ENCODE measurements at regions not wholly inside any gene's neighbourhood (a gene's known extent, or its start where the extent isn't known, plus 50 kb on each side); places are given as distances from the start of the nearest gene placed in this dataset.
"Not testable (repeated sequence)": the region's sequence is repeated elsewhere in the genome, so short reads cannot be mapped to it uniquely, and the experiment has no call there.

GRCh38 chr6:150521482-150521881, 78.2 kb upstream of the PLEKHG1 start (continued):
- no peak for TF ChIP-seq REST (IDR thresholded peaks at IDR 0.05; ENCODE audit: low read depth, low read length)

GRCh38 chr6:150523216-150523615, 76.5 kb upstream of the PLEKHG1 start:
- H3K4me3 ChIP-seq (ENCODE audit: low read depth in 2 of 2, low read length in 1 of 2); POLR2A ChIA-PET; H3K9ac ChIP-seq; CTCF ChIA-PET; H3K4me1 ChIP-seq (ENCODE audit: control insufficient read depth in 1 of 2, insufficient read depth in 2 of 2, low read depth in 1 of 2, low read length in 1 of 2); DNase-seq; H3F3A ChIP-seq (replicated peaks; ENCODE audit: insufficient read depth); H3K36me3 ChIP-seq (replicated peaks in 1 of 2; ENCODE audit: control insufficient read depth in 1 of 2, insufficient read depth in 2 of 2, low read length in 1 of 2); H4K20me1 ChIP-seq (ENCODE audit: insufficient read depth); H3K9me2 ChIP-seq; H3K9me3 ChIP-seq; H2AFZ ChIP-seq (ENCODE audit: low read depth); H3K4me2 ChIP-seq; H3K27ac ChIP-seq (ENCODE audit: low read depth in 2 of 2, low read length in 1 of 2); H3K79me2 ChIP-seq (ENCODE audit: insufficient read depth); H3K27me3 ChIP-seq (ENCODE audit: insufficient read depth): not testable (repeated sequence)
- WGBS (ENCODE audit: low lambda C conversion rate), result 15% methylated on average over 3 of the region's 3 CpGs

GRCh38 chr6:150525300-150525699, 74.4 kb upstream of the PLEKHG1 start:
- TF ChIP-seq TEAD4 (IDR thresholded peaks at IDR 0.05; ENCODE audit: borderline replicate concordance, insufficient read depth), result no peak
- TF ChIP-seq MAX (IDR thresholded peaks at IDR 0.05; ENCODE audit: low read depth), result no peak
- no peak for TF ChIP-seq EP300 (IDR thresholded peaks at IDR 0.05; ENCODE audit: borderline replicate concordance in 1 of 2, low read depth in 1 of 2, low read length in 1 of 2)
- TF ChIP-seq NRF1 (IDR thresholded peaks at IDR 0.05; ENCODE audit: low read depth, low read length), result no peak
- TF ChIP-seq TAF1 (IDR thresholded peaks at IDR 0.05; ENCODE audit: borderline replicate concordance, low read depth, low read length), result no peak
- H3K9ac ChIP-seq, result no peak overlapping the region
- ChIA-PET POLR2A (no interaction called here), CTCF (no interaction called here)
- H3K9me3 ChIP-seq, result no peaks in the 10 kb centered on the region
- no peaks in the 10 kb centered on the region; a peak in 1 of 4 replicates for H3K4me1 ChIP-seq (ENCODE audit: control insufficient read depth in 1 of 2, insufficient read depth in 2 of 2, low read depth in 1 of 2, low read length in 1 of 2)
- no peak overlapping the region for H2AFZ ChIP-seq (ENCODE audit: low read depth)
- no peaks in the 10 kb centered on the region for H3K36me3 ChIP-seq (replicated peaks in 1 of 2; ENCODE audit: control insufficient read depth in 1 of 2, insufficient read depth in 2 of 2, low read length in 1 of 2)
- no peaks in the 10 kb centered on the region for H3F3A ChIP-seq (replicated peaks; ENCODE audit: insufficient read depth)
- no peaks in the 10 kb centered on the region for H3K27me3 ChIP-seq (ENCODE audit: insufficient read depth)
- H3K27ac ChIP-seq (ENCODE audit: low read depth in 2 of 2, low read length in 1 of 2), result no peak overlapping the region
- no peaks in the 10 kb centered on the region for H4K20me1 ChIP-seq (ENCODE audit: insufficient read depth)
- H3K9me2 ChIP-seq, result no peaks in the 10 kb centered on the region
- no peak overlapping the region for H3K4me2 ChIP-seq
- no peaks in the 10 kb centered on the region for H3K79me2 ChIP-seq (ENCODE audit: insufficient read depth)
- WGBS (ENCODE audit: low lambda C conversion rate), result 0% methylated on average over 1 of the region's 1 CpG
- DNase-seq, result no peak
- no peak overlapping the region for H3K4me3 ChIP-seq (ENCODE audit: low read depth in 2 of 2, low read length in 1 of 2)

All from SK-N-SH (cell line).